ENCODE measurements at regions not wholly inside any gene's neighbourhood (a gene's known extent, or its start where the extent isn't known, plus 50 kb on each side); places are given as distances from the start of the nearest gene placed in this dataset.

DNA sequence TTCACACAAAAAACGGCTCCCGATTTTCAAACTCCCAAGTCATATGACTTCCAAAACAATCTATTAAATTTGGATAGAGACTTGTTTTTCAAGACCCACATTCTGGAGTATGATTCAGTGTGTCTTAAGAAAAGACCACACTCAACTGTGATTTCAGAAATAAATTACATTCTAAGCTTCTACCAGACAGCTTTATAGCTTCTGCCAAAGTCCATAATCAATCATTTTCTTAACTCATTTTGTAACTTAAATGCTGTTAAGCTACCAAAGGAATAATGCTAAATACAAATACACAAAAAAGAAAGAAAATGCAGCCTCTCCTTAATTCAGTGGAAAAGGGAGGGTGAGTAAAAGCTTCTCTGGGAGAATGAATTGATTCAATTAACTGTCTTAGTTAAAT lies 192.3 kb upstream of the P2RY1 start:
- Histone ChIP-seq H3K27ac (ENCODE audit: insufficient read depth, low read depth, low read length) (no peak overlapping the region), H3K27me3 (ENCODE audit: control insufficient read depth in 2 of 2, insufficient read depth in 2 of 2, low read length in 2 of 2) (no peaks in the 10 kb centered on the region), H3K36me3 (ENCODE audit: control insufficient read depth in 2 of 2, extremely low read depth in 1 of 2, insufficient read depth in 2 of 2, low read length in 2 of 2) (no peaks in the 10 kb centered on the region), H3K9ac (replicated peaks; ENCODE audit: extremely low read depth, insufficient read depth, low read length) (no peak overlapping the region), H2AFZ (ENCODE audit: low read depth, low read length) (no peak overlapping the region), H3K9me1 (replicated peaks; ENCODE audit: control insufficient read depth, extremely low read depth, insufficient read depth, low read length) (no peaks in the 10 kb centered on the region), H3K4me3 (replicated peaks in 1 of 3; ENCODE audit: insufficient read depth in 1 of 3, low read depth in 1 of 3, low read length in 3 of 3) (no peak overlapping the region), H3K4me1 (ENCODE audit: control insufficient read depth, extremely low read depth, insufficient read depth, low read length) (no peaks in the 10 kb centered on the region), H3K4me2 (ENCODE audit: insufficient read depth, low read length) (no peak overlapping the region), H3K79me2 (ENCODE audit: control insufficient read depth, insufficient read depth, low read length) (no peaks in the 10 kb centered on the region), H3K9me3 (replicated peaks; ENCODE audit: control insufficient read depth, insufficient read depth, low read length) (no peaks in the 10 kb centered on the region), H4K20me1 (replicated peaks; ENCODE audit: control insufficient read depth, extremely low read depth, insufficient read depth, low read length) (no peaks in the 10 kb centered on the region)
- intact Hi-C loops (cut with micrococcal nuclease) (no loop called here), dilution Hi-C loops (cut with MboI; ENCODE audit: extremely low pct_ligation_motif_present, low sequenced_read_pairs) (no loop called here)
- no peak for DNase-seq (ENCODE audit: low read depth, low spot score)
- TF ChIP-seq MYC (IDR thresholded peaks at IDR 0.05; ENCODE audit: low read depth, low read length) (no peak), EZH2 (IDR thresholded peaks at IDR 0.05; ENCODE audit: borderline replicate concordance, low read depth, low read length, severe bottlenecking) (no peak), GATA2 (IDR thresholded peaks at IDR 0.05; ENCODE audit: insufficient read depth, insufficient read length, low read depth, low read length) (no peak), JUN (IDR thresholded peaks at IDR 0.05; ENCODE audit: borderline replicate concordance, insufficient read depth, insufficient read length, low read depth) (no peak), POLR2AphosphoS5 (IDR thresholded peaks at IDR 0.05; ENCODE audit: insufficient read depth, low read depth, low read length) (no peak), CTCF (IDR thresholded peaks at IDR 0.05; ENCODE audit: extremely low read depth in 1 of 2, insufficient read depth in 1 of 2, low read depth in 1 of 2, low read length in 2 of 2) (no peak), FOS (IDR thresholded peaks at IDR 0.05; ENCODE audit: borderline replicate concordance, insufficient read depth, low read length) (no peak), POLR2A (IDR thresholded peaks at IDR 0.05; ENCODE audit: low read depth, low read length) (no peak)
- TF ChIP-seq, protein P1, sequence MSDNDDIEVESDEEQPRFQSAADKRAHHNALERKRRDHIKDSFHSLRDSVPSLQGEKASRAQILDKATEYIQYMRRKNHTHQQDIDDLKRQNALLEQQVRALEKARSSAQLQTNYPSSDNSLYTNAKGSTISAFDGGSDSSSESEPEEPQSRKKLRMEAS (IDR thresholded peaks at IDR 0.05; ENCODE audit: insufficient read depth, insufficient read length): no peak
- CTCF ChIA-PET: interaction anchor here (1.5 kb wide), 1 partner anchor 9 kb away, joined by 4 read pairs; no protein-coding TSS in a partner anchor
- no peak for FAIRE-seq
- POLR2A ChIA-PET: no interaction called here
- no TSS peak for BruUV-seq (replicated peaks)

All from endothelial cell of umbilical vein (primary cell).